ENCODE measurements at regions not wholly inside any gene's neighbourhood (a gene's known extent, or its start where the extent isn't known, plus 50 kb on each side); places are given as distances from the start of the nearest gene placed in this dataset.
"Not testable (repeated sequence)": the region's sequence is repeated elsewhere in the genome, so short reads cannot be mapped to it uniquely, and the experiment has no call there.

DNA sequence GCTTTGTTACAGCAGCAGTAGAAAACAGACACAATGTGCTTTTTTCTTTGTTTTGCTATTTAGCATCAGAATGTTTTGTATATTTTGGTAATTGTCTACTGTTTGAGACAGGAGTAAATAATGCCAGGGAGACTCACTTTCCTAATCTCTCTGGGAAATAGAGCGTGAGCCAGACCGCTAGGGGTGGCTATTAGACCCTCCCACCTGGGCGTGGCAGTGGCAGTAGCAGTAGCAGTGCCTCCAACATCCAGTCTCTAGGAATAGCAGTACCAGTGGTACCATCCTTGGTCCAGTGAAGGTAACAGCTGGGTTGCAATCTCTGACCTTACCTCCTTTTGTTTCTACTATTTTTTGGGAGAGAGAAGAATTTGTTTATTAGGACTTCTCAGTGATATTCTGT is 165.7 kb upstream of the MAGI2 start:
- DNase-seq, result no peak

DNA sequence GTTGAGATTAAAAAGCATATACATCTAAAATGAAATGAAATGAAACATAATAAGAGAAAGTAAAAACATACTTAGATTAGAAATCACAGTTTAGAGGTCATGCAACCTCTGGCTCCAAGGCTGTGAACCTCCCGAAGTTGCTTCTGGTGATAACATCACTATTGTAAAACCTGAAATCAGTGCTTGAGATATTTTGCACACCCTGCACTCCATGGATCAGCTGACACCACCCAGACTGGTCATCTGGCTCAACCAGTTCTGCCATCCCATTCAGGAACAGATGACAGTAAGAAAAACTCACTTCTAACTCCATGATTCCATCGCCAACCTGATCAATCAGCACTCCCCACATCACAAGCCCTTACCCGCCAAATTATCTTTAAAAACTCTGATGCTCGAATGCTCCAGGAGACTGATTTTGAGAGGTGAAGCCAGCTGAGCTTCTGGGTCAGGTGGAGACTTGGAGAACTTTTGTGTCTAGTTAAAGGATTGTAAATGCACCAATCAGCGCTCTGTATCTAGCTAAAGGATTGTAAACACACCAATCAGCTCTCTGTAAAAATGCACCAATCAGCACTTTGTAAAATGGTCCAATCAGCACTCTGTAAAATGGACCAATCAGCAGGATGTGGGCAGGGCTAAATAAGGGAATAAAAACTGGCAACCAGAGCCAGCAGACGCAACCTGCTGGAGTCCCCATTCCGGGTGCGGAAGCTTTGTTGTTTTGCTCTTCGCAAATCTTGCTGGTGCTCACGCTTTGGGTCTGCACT is 162.6 kb upstream of the MAGI2 start:
- no peak for DNase-seq

DNA sequence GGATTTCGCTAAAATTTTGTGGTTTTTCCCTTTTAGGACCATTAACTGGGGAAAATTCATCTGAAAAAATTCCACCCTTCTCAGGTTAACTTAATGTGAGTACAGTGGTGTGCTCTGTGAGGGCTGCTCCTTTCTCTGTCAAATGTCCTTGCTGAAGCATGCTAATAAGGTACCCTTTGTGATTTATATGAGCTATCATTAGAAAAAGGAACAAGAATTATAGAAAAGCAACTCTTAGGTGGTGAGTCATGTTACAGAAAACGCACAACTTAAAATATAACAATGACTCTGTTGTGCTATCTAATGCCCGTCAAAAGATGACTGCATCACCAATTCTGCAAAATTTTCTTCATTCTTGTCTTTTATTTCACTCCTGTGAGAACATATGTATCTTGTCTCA is 162.0 kb upstream of the MAGI2 start:
- DNase-seq, result no peak

DNA sequence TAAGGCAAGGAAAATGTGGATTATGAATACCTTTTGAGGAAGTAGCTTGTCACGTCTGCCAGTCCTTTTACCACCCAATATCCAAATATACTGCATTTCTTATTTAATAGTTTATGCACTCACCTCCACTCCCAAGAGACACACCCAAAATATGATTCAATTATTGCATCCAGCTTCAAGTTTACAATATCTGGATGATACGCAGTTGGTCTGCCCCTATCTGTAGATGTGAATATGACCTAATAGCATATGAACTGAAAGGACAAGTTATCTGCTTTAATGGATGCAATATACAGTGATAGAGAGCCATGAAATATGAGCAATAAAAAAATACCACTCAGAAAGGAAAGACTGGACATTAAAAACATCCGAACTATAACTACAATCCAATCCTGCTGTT is 159.4 kb upstream of the MAGI2 start:
- DNase-seq, result no peak

DNA sequence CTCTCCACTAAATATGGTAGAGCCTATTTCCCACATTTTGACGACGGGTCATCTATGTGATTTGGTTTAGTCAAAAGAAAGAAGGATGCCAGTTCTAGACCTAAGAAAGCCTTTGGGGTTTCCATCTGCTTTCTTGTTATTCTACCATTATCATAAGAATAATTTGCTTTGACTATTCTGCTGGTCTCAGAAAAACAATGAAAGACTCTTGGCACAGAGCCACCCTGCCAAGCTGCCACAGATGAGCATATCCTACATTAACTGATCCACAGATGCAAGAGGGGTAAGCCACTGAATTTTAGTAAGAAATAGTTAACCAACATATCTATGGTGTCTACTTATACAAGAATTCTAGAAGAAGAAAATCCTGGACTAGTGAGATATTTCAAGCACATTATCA is 158.6 kb upstream of the MAGI2 start:
- DNase-seq, result no peak

DNA sequence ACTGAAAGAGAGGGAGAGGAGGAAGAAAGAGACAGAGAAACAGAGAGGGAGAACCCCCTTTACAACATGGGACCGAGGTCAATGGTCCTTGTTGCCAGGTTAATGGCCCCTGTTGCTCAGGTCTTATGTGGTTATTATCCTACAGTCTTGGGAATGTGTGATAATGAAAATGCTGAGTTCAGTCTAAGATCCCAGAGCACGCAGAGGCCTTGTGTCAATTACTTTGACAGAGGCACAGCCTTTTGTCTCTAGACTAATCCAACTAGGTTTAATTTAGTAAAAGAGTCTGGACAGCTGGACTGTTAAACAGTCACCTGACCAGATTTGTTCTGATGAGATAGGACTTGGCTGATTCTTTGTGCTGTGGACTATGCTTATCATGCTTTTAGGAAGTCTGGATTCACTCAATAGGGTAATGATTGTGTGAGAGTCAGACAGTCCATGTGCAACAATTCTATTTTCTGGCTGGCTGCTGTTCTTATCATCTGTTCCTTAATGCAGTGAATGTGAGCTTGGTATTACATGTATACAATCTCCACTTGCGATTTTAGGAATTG is 157.4 kb upstream of the MAGI2 start:
- no peak for DNase-seq

DNA sequence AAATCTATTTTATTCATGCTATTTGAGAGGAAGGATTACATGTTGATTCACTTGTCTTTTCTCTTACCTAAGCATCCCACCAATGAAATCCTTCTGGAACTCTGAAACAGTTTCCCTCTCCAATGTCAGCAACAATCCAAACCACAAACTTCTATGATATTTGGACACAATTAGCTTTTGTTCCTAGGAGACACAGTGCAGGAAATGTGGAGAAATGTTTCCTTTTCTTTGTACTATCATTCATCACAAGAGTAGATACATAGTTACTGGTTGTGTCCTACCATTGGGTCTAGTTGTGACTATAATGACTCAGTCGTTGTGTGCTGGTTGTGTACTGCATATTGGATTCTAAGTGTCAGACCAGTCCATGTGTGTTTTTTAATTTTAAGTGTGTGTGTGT is 156.8 kb upstream of the MAGI2 start:
- DNase-seq, result no peak

DNA sequence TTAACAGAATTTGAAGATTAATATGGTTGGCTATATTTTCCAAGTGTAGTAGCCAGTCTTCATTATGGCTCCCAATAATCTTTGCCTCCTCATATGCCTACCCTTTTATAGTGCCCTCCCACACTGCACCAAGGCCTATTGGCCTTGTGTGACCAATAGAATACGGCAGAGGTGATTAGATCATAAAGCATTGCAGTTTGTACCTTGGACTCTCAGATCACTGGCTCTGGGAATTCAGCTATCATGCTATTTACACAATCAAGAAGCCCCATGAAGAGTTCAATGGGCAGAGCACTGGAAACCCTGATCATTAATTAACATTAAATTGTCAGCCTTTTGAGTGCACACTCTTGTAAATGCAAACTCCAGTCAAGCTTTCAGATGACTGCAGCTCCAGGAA is 154.5 kb upstream of the MAGI2 start:
- no peak for DNase-seq

DNA sequence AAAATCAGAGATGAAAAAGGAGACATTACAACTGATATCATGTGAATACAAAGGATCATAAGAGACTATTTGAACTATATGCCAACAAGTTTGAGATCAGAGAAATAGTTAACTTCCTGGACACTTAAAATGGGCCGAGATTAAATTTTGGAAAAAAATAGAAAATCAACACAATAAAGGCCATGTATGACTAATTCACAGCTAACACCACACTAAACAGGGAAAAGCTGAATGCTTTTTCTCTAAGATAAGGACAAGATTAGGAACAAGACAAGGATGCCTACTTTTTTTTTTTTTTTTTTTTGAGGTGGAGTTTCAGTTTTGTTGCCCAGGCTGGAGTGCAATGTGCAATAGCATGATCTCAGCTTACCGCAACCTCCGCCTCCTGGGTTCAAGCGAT is 151.4 kb upstream of the MAGI2 start:
- no peak for DNase-seq

DNA sequence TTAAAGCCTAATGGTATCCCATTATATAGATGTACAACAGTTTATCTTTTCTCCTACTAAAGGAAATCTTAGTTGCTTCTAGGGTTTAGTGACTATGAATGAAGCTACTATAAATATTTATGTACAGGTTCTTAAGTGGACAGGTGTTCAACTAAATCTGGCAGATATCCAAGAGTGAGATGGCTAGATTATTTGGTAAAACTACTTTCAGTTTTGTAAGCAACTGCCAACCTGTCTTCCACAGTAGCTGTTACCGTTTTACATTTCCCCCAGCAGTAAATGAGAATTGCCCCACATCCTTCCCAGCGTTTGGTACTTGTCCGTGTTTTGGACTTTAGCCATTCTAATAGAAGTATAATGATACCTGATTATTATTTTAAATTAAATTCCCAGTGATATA is 144.9 kb upstream of the MAGI2 start:
- DNase-seq, result no peak

DNA sequence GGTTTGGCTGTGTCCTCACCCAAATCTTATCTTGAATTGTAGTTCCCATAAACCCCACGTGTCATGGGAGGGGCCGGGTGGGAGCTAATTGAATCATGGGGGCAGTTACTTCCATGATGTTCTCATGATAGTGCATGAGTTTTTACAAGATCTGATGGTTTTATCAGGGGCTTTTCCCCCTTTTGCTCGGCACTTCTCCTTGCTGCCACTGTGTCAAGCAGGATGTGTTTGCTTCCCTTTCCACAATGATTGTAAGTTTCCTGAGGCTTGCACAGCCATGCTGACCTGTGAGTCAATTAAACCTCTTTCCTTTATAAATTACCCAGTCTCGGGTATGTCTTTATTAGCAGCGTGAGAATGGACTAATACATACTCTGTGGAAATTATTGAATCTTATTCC is 141.2 kb upstream of the MAGI2 start:
- not testable (repeated sequence) for DNase-seq

DNA sequence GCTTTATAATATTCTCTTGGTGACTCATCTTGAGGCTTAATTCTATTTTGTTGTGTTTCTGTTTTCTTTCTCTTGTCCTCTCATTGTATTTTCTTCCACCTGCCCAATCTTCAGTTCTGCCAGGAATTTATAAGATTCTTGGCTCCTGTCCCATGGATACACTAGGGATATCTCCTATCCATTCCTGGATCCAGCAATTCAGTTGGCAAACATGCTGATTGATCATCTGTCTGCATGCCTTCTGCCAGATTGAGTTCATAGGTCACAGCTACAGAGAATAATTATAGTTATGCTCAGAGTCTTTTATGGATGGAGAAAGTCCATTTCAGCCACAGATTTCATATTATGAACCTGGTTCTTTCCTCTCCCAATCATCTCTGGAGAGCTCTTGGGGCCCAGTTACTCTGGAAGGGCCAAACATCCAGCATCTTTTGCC is 140.4 kb upstream of the MAGI2 start:
- DNase-seq, result no peak

DNA sequence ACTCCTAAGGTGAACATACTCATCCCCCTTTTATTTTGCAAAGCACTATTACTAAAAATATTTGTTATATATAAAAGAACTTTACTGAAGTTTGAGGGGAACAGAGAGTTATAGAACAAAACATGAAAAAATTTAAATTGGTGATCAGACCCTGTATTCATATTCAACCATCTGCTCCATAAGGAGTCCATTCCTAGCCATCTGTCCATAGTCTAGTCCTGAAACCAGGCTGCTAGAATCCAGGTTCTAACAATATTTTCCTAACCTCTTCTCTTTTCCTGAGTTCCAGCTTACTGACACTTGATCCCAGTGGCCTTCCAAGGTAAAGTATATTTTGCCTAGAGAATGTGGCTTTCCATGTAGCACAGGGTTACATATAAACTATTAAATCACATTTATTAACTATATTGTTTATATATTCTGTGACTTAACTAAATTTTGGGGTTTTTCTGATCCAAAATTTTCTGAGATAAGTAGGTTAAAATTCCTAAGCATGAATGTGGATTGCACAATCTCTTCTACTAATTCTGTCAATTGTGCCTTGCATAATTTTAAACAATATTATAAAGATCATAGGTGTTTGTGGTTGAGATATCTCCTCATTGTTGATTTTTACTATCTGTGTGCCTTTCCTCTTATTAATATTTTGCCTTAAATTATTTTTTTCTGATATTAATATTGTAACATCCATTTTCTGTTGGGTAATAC is 137.6 kb upstream of the MAGI2 start:
- no peak for DNase-seq

DNA sequence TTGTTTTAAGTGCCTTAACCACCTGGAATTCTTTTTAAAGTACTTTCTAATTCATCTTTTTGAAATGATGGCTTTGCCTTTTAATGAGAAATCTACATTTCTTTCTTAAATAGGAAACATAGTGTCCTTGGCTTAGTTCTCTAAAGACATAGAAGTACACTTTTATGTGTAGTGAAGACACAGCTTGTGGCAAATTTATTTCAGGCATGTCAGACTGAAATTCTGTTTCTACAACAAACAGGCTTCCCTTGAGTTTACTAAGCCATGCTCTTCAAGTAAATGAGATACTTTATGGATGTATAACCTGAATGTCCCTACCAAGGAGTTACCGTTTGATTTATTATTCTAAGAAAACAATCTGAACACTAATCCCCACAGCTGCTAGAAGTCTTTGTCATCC is 136.9 kb upstream of the MAGI2 start:
- no peak for DNase-seq

DNA sequence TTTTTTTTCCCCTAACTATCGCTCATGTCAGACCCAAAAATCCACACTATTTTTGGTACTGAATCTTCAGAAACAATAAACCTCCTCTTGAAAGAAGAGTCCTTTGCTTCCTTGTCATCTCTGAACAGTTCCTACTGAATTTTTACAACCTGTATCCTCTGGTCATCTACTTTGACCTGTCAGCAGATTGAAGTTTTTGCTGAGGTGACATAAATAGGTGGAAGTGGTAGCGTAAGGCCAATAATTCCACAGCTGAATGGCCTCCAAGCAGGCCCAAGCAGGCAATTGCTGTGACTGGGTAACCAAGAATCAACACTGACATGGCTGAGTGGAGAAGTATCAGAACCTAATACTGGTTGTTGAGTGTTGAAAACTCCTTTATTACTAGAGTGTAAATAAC is 117.4 kb upstream of the MAGI2 start:
- no peak for DNase-seq

DNA sequence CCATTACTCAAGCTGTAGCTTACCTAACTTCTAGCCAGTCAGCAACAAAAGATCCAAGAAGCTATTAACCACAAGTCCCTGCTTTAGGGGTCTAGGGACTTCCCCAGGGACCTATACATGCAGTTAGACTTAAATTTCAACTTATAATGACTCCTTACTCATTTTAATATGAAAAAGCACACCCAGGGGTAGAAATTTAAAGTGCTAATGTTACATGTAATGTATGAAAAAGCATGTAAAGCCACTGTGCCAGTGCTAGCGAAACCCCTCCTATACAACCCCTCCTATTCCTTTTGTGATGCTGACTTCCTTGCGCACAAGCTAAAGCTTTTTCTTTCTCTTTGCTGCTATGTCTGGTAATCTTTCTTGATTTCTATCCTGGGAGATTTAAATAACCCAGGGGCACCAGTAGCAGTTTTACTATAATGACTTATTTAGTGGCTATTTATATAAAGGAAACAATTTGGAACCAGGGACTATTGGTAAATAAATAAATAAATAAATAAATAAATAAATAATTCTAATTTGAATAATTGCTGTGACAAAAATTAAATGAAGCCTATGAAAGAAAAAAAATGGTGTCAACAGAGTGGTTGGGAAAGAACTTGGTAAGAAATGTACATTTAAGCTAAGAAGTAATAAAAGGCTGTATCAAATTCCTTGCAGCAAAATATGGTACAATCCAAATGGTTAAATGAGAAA is 110.5 kb upstream of the MAGI2 start:
- no peak for DNase-seq

DNA sequence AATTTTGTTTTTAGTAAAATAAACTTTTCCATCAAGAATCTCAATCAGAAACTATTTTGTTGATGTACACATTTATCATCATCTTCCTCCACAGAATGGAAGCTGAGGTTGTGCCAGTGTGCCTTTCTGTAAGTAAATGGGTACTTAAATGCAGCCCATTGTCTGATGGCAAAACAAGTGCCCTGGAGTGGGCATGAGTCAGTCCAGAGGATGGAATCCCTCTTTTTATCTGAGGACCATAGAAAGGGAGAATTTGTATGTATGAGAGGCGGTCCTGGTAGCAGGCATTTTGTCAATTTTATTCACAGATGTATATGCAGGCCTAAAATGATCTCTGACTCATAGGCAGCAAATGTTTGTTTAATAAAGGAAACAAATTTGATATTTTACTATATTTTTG is 102.1 kb upstream of the MAGI2 start:
- DNase-seq, result no peak

DNA sequence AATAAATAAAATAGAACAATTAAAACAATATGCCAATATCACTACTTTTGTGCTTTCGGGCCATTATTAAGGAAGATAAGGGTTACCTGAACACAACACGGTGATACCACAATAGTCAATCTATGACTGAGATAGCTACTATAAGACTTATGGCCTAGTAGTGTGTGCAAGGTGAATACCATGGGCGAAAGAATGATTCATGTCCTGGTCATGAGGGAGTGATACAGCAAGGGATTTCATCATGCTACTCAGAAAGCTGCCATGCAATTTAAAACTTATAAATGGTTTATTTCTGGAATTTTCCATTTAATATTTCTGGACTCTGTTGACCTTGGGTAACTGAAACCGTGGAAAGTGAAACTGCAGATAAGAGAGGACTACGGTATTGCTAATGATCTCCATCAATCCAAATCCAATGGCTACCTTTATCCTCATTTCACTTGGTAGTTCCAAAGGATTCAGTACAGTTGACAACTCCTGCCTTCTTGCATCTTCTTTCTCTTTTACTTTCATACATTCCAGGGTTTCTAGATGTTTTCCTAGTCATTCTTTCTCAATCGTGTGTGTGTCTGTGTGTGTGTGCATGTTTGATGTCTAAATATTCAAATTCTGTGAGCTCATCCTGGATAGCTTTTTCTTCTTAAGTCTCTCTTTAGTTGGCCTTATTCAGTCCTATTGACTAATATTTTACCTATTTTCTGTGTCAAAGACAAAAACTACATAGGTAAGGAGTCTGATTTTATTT is 100.5 kb upstream of the MAGI2 start:
- DNase-seq, result no peak

DNA sequence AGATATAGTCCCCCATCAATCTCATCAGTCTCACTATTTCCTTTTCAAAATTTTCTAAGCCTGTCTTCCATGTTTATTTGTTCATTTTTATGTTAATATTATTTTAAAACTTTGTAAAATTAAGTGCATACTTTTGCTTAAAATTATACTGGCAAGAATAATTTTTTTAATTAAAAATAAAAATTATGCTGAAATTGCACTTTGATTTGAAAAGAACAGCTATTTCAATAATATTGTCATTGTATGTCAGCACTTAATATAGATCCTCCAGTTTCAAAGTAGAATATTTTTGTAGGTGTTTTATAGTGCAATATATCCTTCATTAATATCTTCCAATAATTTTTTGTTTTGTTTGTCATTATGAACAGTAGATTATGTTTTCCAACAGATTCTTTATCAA is 99.0 kb upstream of the MAGI2 start:
- DNase-seq, result no peak

DNA sequence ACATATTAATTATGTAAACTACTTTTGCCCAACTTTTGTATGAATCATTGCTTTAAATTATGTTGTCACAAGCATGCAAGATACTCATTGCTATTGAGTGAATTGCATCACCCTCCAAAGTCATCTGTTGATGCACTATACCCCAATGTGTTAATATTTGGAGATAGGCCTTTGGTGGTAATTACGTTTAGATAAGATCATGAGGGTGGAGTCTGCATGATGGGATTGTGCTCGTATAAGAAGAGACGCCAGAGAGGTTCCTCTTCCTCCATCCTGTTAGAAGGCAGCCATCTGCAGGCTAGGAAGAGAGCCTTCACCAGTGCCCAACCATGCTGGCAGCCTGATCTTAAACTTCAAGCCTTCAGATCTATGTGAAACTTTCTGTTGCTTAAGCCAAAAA is 95.3 kb upstream of the MAGI2 start:
- DNase-seq, result no peak

DNA sequence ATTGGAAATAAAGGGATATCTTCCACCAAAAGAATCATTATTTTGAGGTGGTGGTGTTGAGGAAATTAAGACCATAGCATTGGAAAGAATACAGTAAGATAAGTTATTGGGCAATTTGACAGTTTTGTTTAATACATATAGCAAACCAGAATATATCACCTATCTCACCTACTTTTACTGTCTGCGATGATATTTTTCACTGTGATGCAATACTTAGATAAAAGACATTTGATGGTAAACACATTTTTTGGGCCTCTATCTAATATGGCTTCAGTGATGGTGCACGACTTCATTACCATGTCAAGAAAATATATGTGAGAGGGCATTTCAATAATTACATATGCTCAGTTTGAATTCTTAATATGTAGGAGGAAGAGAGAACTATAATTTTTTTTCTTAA is 93.7 kb upstream of the MAGI2 start:
- no peak for DNase-seq

DNA sequence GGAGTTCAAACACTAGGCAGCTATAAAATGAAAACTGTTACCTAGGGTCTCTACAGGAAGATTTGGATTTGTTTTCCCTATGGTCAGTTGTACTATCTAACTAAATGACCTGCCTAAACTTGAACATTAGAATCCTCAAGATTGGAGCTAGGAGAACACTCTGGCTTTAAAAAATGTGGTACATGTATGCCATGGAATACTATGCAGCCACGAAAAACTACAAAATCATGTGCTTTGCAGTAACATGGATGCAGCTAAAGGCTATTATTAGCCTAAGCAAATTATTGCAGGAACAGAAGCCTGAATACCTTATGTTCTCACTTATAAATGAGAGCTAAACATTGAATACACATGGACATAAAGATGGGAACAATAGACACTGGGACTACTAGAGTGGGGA is 87.1 kb upstream of the MAGI2 start:
- DNase-seq, result no peak

DNA sequence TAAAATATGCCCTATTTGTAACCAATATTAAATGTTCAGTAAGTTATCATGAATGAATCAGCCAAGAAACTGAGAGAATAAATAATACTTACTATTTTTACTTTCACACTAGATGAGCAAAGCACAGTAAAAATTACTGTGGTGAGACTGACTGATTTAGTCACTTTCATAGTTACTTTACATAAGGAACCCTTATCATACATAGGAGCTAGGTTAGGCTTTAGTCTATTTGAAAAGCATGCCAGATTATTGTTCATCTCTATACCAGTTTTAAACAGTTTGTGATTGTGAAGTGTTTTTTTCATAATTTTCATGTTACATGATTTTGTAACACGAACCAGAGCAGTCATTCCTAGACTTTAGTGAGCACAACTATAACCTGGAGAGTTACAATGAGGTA is 80.7 kb upstream of the MAGI2 start:
- DNase-seq, result no peak
